Adrenal gland (tissue), 9 donors: ENCODE measurements at regions not wholly inside any gene's neighbourhood (a gene's known extent, or its start where the extent isn't known, plus 50 kb on each side); places are given as distances from the start of the nearest gene placed in this dataset.

Experiments used
- DNase-seq, 7 donors: peaks; one replicate each; pipeline ENCODE4 v3.0.0-alpha.2; 2019 to 2020
- H3K27ac ChIP-seq, 5 donors: fragments of 200-600 bp; sonication (generic) in 4 of 5; 1 replicate in 3 of 5; 2 replicates in 2 of 5; pipeline versions ENCODE4 v1.5.1 to v1.8.0; 2016 to 2020; ENCODE audit warnings: mild to moderate bottlenecking in 1 of 5
- H3K27me3 ChIP-seq: fragments of 200-600 bp; 2 replicates; pipeline ENCODE4 v1.8.0; 2021
- H3K36me3 ChIP-seq, 2 donors: fragments of 200-600 bp; replicated peaks in 1 of 2; 1 replicate in 1 of 2; 2 replicates in 1 of 2; pipeline versions ENCODE4 v1.5.1 to v1.8.0; 2018 to 2022
- H3K4me1 ChIP-seq, 2 donors: fragments of 200-600 bp; replicated peaks in 1 of 2; 1 replicate in 1 of 2; 2 replicates in 1 of 2; pipeline versions ENCODE4 v1.5.1 to v1.8.0; 2018 to 2021
- H3K4me3 ChIP-seq, 4 donors: fragments of 200-600 bp; sonication (generic) in 3 of 4; one replicate each; pipeline ENCODE4 v1.5.1; 2016 to 2018
- H3K9me3 ChIP-seq, 3 donors: fragments of 200-600 bp; sonication (generic) in 1 of 3; replicated peaks in 1 of 3; 1 replicate in 2 of 3; 2 replicates in 1 of 3; pipeline versions ENCODE4 v1.5.1 to v1.8.0; 2016 to 2021
- CTCF ChIP-seq, 6 experiments: fragments of 450-650 bp in 4 of 6; fragments of 200-600 bp in 2 of 6; sonication (generic) in 1 of 6; IDR thresholded peaks; 1 replicate in 5 of 6; 2 replicates in 1 of 6; pipeline versions ENCODE4 v1.5.1 to v1.8.0; 2016 to 2021; ENCODE audit warnings: antibody characterized with exemption in 6 of 6, mild to moderate bottlenecking in 2 of 6, moderate library complexity in 1 of 6
- POLR2A ChIP-seq, 2 donors: fragments of 450-650 bp; IDR thresholded peaks; one replicate each; pipeline ENCODE4 v1.6.1; 2017; ENCODE audit warnings: antibody characterized with exemption in 2 of 2, mild to moderate bottlenecking in 2 of 2, moderate library complexity in 1 of 2
- WGBS, 4 donors: extraction: QIAGEN DNeasy Blood & Tissue Kit in 2 of 4; methylation state at CpG; one replicate each; pipeline versions ENCODE4 v1.1.5 to v1.1.7; 2013 to 2017; 5-methylcytosine and 5-hydroxymethylcytosine counted together
- intact Hi-C, 2 donors: fragments of 100-400 bp; cut with DNase I; formaldehyde crosslinking; loops; one replicate each; pipeline versions ENCODE4 v1.14.1 to v1.15.0; 2022 to 2023
- donor health status: healthy with polysubstance abuse.
- donor health status: Bipolar disorder and iron deficiency.
- donor health status: DM: yes; HTN: yes; CAD: no.
- donor health status: DM: no; HTN: no; CAD: no.
- donor health status: DM: no; HTN: no; CAD: no.

GRCh38 chr3:61347981-61348380 lies 96.7 kb upstream of the FHIT start:
- no peaks in the 10 kb centered on the region for H3K36me3 ChIP-seq
- H3K27ac ChIP-seq: no peak overlapping the region
- no peaks in the 10 kb centered on the region for H3K9me3 ChIP-seq
- intact Hi-C loops: no loop called here
- TF ChIP-seq POLR2A (IDR thresholded peaks at IDR 0.05): no peak
- TF ChIP-seq CTCF (IDR thresholded peaks at IDR 0.05): no peak
- H3K27me3 ChIP-seq: no peaks in the 10 kb centered on the region
- no peaks in the 10 kb centered on the region for H3K4me1 ChIP-seq
- no peak for DNase-seq
- no peak overlapping the region for H3K4me3 ChIP-seq

DNA sequence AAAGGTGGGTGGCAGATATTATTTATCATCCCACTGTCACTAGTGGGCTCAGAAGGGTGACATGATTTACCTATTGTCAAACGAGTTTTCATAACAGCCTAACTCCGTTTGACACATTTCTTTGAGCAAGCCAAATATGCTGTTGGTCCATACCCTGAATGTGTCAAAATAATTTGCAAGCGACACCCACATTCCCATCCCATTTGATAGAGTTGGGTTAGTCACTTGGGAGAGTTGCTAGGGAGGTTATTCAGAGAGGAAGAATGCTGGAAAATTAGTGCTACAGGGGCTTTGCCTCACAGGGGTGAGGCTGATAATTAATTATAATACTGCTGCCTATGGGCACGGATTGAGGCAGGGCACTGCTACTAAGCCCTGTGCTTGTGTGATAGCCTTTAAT lies 98.5 kb upstream of the FHIT start:
- Histone ChIP-seq H3K27me3 (no peaks in the 10 kb centered on the region), H3K4me1 (no peaks in the 10 kb centered on the region), H3K36me3 (no peaks in the 10 kb centered on the region), H3K4me3 (no peak overlapping the region), H3K9me3 (no peaks in the 10 kb centered on the region), H3K27ac (no peak overlapping the region)
- DNase-seq: no peak
- intact Hi-C loops: no loop called here
- 72 to 74% (median 73%) methylated on average over 4 of the region's 4 CpGs for WGBS, 4 donors
- TF ChIP-seq CTCF (IDR thresholded peaks at IDR 0.05) (no peak), POLR2A (IDR thresholded peaks at IDR 0.05) (no peak)

DNA sequence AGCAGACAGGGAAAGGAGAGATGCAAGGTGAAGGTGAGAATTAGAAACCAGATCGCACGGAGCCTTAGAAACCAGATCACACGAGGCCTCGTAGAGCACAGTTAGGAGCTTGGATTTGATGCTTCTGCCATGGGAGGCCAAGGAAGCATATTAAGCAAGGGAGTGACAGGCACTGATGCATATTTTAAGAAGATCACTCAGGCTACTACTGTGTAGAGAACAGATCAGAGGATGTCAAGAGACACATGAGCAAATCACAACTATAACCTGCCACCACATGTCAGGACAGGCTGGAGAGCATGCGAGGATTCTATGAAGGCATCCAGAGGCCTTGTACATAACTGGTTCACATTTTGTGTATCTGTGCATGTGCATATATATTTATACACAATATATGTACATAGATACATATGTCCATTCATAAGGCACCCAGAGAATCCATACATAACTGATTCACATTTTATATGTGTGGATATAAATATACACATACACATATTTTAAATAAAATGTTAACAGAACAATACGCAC lies 99.6 kb upstream of the FHIT start:
- no peak for DNase-seq
- no peaks in the 10 kb centered on the region for H3K4me1 ChIP-seq
- no peaks in the 10 kb centered on the region for H3K36me3 ChIP-seq
- intact Hi-C loops: no loop called here
- no peaks in the 10 kb centered on the region for H3K9me3 ChIP-seq
- no peak overlapping the region for H3K27ac ChIP-seq
- no peak overlapping the region for H3K4me3 ChIP-seq
- TF ChIP-seq POLR2A (IDR thresholded peaks at IDR 0.05) (no peak), CTCF (IDR thresholded peaks at IDR 0.05) (no peak)
- H3K27me3 ChIP-seq: no peaks in the 10 kb centered on the region
- WGBS, 4 donors: 88 to 97% (median 95%) methylated on average over 6 of the region's 6 CpGs

DNA sequence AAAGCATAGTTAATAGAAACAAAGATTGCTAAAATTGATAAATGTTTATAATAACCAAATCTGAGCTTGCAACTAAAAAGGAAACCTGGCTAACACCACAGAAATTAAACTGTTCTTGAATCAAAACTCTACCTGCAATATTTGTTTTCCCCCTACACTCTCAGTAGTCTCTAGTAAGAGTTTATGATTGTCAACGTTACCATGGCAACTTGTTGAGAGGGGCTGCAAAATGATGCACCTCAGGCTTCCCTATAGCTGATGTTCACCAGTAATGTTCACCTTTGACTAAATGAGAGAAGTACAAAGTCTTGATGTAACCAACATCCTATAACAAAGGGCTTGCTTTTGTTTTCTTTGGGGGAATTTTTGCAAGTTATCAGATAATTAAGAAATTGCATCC lies 101.1 kb upstream of the FHIT start:
- Histone ChIP-seq H3K4me1 (peaks cover 0 to 3% of the 10 kb centered on the region in 2 donors), H3K27me3 (no peaks in the 10 kb centered on the region), H3K9me3 (no peaks in the 10 kb centered on the region), H3K4me3 (no peak overlapping the region), H3K27ac (no peak overlapping the region), H3K36me3 (no peaks in the 10 kb centered on the region)
- TF ChIP-seq POLR2A (IDR thresholded peaks at IDR 0.05) (no peak), CTCF (IDR thresholded peaks at IDR 0.05) (no peak)
- intact Hi-C loops: no loop called here
- WGBS, 4 donors: 65 to 93% (median 72%) methylated on average over 1 of the region's 1 CpG
- no peak for DNase-seq
